GF-D8 (cell line): ENCODE measurements at regions not wholly inside any gene's neighbourhood (a gene's known extent, or its start where the extent isn't known, plus 50 kb on each side); places are given as distances from the start of the nearest gene placed in this dataset.
A peak's percentile ranks its signal among the peaks of the same experiment; 100 is the strongest.
"Not testable (repeated sequence)": the region's sequence is repeated elsewhere in the genome, so short reads cannot be mapped to it uniquely, and the experiment has no call there.

Experiments used
- DNase-seq: peaks from one replicate; lab custom pipeline; 2025; lab: John Stamatoyannopoulos, UW

- no peak for DNase-seq
Measured at GRCh38 chr4:22573198-22573597, 57.3 kb upstream of the ADGRA3 start.

GRCh38 chr4:22573641-22574040 is 57.8 kb upstream of the ADGRA3 start:
- DNase-seq: no peak

- DNase-seq: no peak
Measured at GRCh38 chr4:22574424-22574823, 58.6 kb upstream of the ADGRA3 start.

GRCh38 chr4:22574880-22575279 is 59.0 kb upstream of the ADGRA3 start:
- DNase-seq: no peak

GRCh38 chr4:22587253-22587652 is 71.4 kb upstream of the ADGRA3 start:
- no peak for DNase-seq

- DNase-seq: no peak
Measured at GRCh38 chr4:22593933-22594332, 78.1 kb upstream of the ADGRA3 start.

- DNase-seq: no peak
Measured at GRCh38 chr4:22595684-22596083, 79.8 kb upstream of the ADGRA3 start.

- no peak for DNase-seq
Measured at GRCh38 chr4:22596409-22596808, 80.5 kb upstream of the ADGRA3 start.

- no peak for DNase-seq
Measured at GRCh38 chr4:22597471-22597870, 81.6 kb upstream of the ADGRA3 start.

- not testable (repeated sequence) for DNase-seq
Measured at GRCh38 chr4:22598113-22599047, 82.5 kb upstream of the ADGRA3 start.

- not testable (repeated sequence) for DNase-seq
Measured at GRCh38 chr4:22599228-22599928, 83.5 kb upstream of the ADGRA3 start.

GRCh38 chr4:22599929-22600432 is 84.1 kb upstream of the ADGRA3 start:
- DNase-seq: not testable (repeated sequence)

- not testable (repeated sequence) for DNase-seq
Measured at GRCh38 chr4:22601638-22602037, 85.8 kb upstream of the ADGRA3 start.

GRCh38 chr4:22607382-22607781 is 85.4 kb upstream of the GBA3 start:
- peak; percentile 15 for DNase-seq

GRCh38 chr4:22609951-22610525 is 82.7 kb upstream of the GBA3 start:
- DNase-seq: not testable (repeated sequence)

GRCh38 chr4:22614114-22614513 is 78.6 kb upstream of the GBA3 start:
- no peak for DNase-seq

GRCh38 chr4:22616516-22616915 is 76.2 kb upstream of the GBA3 start:
- DNase-seq: no peak

- DNase-seq: not testable (repeated sequence)
Measured at GRCh38 chr4:22620144-22620543, 72.6 kb upstream of the GBA3 start.

- not testable (repeated sequence) for DNase-seq
Measured at GRCh38 chr4:22621970-22622369, 70.8 kb upstream of the GBA3 start.

GRCh38 chr4:22624002-22624401 is 68.7 kb upstream of the GBA3 start:
- DNase-seq: not testable (repeated sequence)

GRCh38 chr4:22625311-22625710 is 67.4 kb upstream of the GBA3 start:
- no peak for DNase-seq

GRCh38 chr4:22627851-22628250 is 64.9 kb upstream of the GBA3 start:
- not testable (repeated sequence) for DNase-seq
